Breast epithelium (tissue), 4 donors: ENCODE measurements at regions not wholly inside any gene's neighbourhood (a gene's known extent, or its start where the extent isn't known, plus 50 kb on each side); places are given as distances from the start of the nearest gene placed in this dataset.
"Not testable (repeated sequence)": the region's sequence is repeated elsewhere in the genome, so short reads cannot be mapped to it uniquely, and the experiment has no call there.

ENCODE experiments used
- DNase-seq, 2 donors: peaks; one replicate each; pipeline ENCODE4 v3.0.0-alpha.2; 2019; ENCODE audit warnings: low spot score in 2 of 2
- H3K27ac ChIP-seq, 2 donors: fragments of 200-600 bp; sonication (generic) in 1 of 2; one replicate each; pipeline ENCODE4 v1.5.1; 2016 to 2019; ENCODE audit warnings: mild to moderate bottlenecking in 1 of 2
- H3K27me3 ChIP-seq, 2 donors: fragments of 200-600 bp; sonication (generic) in 1 of 2; one replicate each; pipeline versions ENCODE4 v1.5.1 to v1.6.0; 2017 to 2019; ENCODE audit warnings: control low read depth in 1 of 2, mild to moderate bottlenecking in 1 of 2
- H3K36me3 ChIP-seq: fragments of 200-600 bp; one replicate; pipeline ENCODE4 v1.5.1; 2019
- H3K4me1 ChIP-seq, 2 donors: fragments of 200-600 bp; sonication (generic); one replicate each; pipeline ENCODE4 v1.5.1; 2016 to 2019; ENCODE audit warnings: control low read depth in 1 of 2
- H3K4me3 ChIP-seq, 3 donors: fragments of 200-600 bp; sonication (generic); 1 replicate in 2 of 3; 2 replicates in 1 of 3; pipeline ENCODE4 v1.5.1; 2016 to 2019; ENCODE audit warnings: mild to moderate bottlenecking in 3 of 3, moderate library complexity in 2 of 3
- H3K9me3 ChIP-seq, 2 donors: fragments of 200-600 bp; sonication (generic) in 1 of 2; one replicate each; pipeline ENCODE4 v1.5.1; 2016 to 2019; ENCODE audit warnings: control low read depth in 1 of 2
- CTCF ChIP-seq, 3 donors: fragments of 450-650 bp; IDR thresholded peaks; one replicate each; pipeline ENCODE4 v1.5.1; 2016 to 2017; ENCODE audit warnings: antibody characterized with exemption in 3 of 3, mild to moderate bottlenecking in 3 of 3, moderate library complexity in 3 of 3
- POLR2A ChIP-seq: fragments of 450-650 bp; IDR thresholded peaks from one replicate; pipeline ENCODE4 v1.6.1; 2016; ENCODE audit warnings: antibody characterized with exemption, mild to moderate bottlenecking, moderate library complexity
- POLR2AphosphoS5 ChIP-seq, 3 donors: sonication (generic); formaldehyde crosslinking; IDR thresholded peaks; one replicate each; pipeline ENCODE4 v1.6.1; 2017; ENCODE audit warnings: antibody characterized with exemption in 3 of 3
- intact Hi-C: fragments of 100-400 bp; cut with DNase I; formaldehyde crosslinking; loops from one replicate; pipeline ENCODE4 v1.15.1; 2023; ENCODE audit warnings: low total_unique reads

- TF ChIP-seq CTCF (IDR thresholded peaks at IDR 0.05) (no peak), POLR2AphosphoS5 (IDR thresholded peaks at IDR 0.05) (no peak), POLR2A (no peak)
- H3K27ac ChIP-seq: no peak overlapping the region
- H3K9me3 ChIP-seq: no peaks in the 10 kb centered on the region
- H3K4me1 ChIP-seq: no peaks in the 10 kb centered on the region
- H3K36me3 ChIP-seq: no peaks in the 10 kb centered on the region
- DNase-seq: no peak
- H3K27me3 ChIP-seq: no peaks in the 10 kb centered on the region
- H3K4me3 ChIP-seq: no peak overlapping the region
- intact Hi-C loops: no loop called here
These were observed 128.0 kb upstream of the CACUL1 start for GRCh38 chr10:118882741-118883140.

- TF ChIP-seq CTCF (IDR thresholded peaks at IDR 0.05) (no peak), POLR2AphosphoS5 (IDR thresholded peaks at IDR 0.05) (no peak), POLR2A (no peak)
- no peaks in the 10 kb centered on the region for H3K4me1 ChIP-seq
- no peak overlapping the region for H3K27ac ChIP-seq
- intact Hi-C loops: no loop called here
- H3K36me3 ChIP-seq: no peaks in the 10 kb centered on the region
- H3K9me3 ChIP-seq: peaks cover 0 to 5% of the 10 kb centered on the region in 2 donors
- no peaks in the 10 kb centered on the region for H3K27me3 ChIP-seq
- H3K4me3 ChIP-seq: no peak overlapping the region
- DNase-seq: no peak
These were observed 137.3 kb upstream of the NANOS1 start for GRCh38 chr10:118892255-118892654.

- H3K9me3 ChIP-seq, H3K4me1 ChIP-seq, H3K27ac ChIP-seq, H3K27me3 ChIP-seq, H3K4me3 ChIP-seq, intact Hi-C loops, H3K36me3 ChIP-seq, DNase-seq: not testable (repeated sequence)
These were observed 134.6 kb upstream of the NANOS1 start for GRCh38 chr10:118894891-118895290.

- intact Hi-C loops: no loop called here
- Histone ChIP-seq H3K36me3 (no peaks in the 10 kb centered on the region), H3K4me1 (no peaks in the 10 kb centered on the region), H3K27me3 (no peaks in the 10 kb centered on the region), H3K27ac (no peak overlapping the region), H3K9me3 (peaks cover 0 to 5% of the 10 kb centered on the region in 2 donors), H3K4me3 (no peak overlapping the region)
- DNase-seq: no peak
- TF ChIP-seq CTCF (IDR thresholded peaks at IDR 0.05) (no peak), POLR2A (no peak), POLR2AphosphoS5 (IDR thresholded peaks at IDR 0.05) (no peak)
These were observed 128.9 kb upstream of the NANOS1 start for GRCh38 chr10:118900617-118901016.

- intact Hi-C loops: no loop called here
- Histone ChIP-seq H3K36me3 (no peaks in the 10 kb centered on the region), H3K9me3 (peaks cover 0 to 5% of the 10 kb centered on the region in 2 donors), H3K27ac (no peak overlapping the region), H3K4me3 (no peak overlapping the region), H3K27me3 (no peaks in the 10 kb centered on the region), H3K4me1 (no peaks in the 10 kb centered on the region)
- DNase-seq: no peak
- TF ChIP-seq CTCF (IDR thresholded peaks at IDR 0.05) (no peak), POLR2A (no peak), POLR2AphosphoS5 (IDR thresholded peaks at IDR 0.05) (no peak)
These were observed 128.1 kb upstream of the NANOS1 start for GRCh38 chr10:118901380-118901779.

- TF ChIP-seq POLR2A (no peak), CTCF (IDR thresholded peaks at IDR 0.05) (no peak), POLR2AphosphoS5 (IDR thresholded peaks at IDR 0.05) (no peak)
- H3K4me1 ChIP-seq: no peaks in the 10 kb centered on the region
- no peaks in the 10 kb centered on the region for H3K27me3 ChIP-seq
- no peak overlapping the region for H3K27ac ChIP-seq
- DNase-seq: no peak
- no peak overlapping the region for H3K4me3 ChIP-seq
- peaks cover 0 to 5% of the 10 kb centered on the region in 2 donors for H3K9me3 ChIP-seq
- no peaks in the 10 kb centered on the region for H3K36me3 ChIP-seq
- intact Hi-C loops: no loop called here
These were observed 127.6 kb upstream of the NANOS1 start for GRCh38 chr10:118901906-118902305.

- H3K36me3 ChIP-seq, H3K9me3 ChIP-seq, H3K4me1 ChIP-seq, H3K4me3 ChIP-seq, DNase-seq, H3K27ac ChIP-seq, intact Hi-C loops, H3K27me3 ChIP-seq: not testable (repeated sequence)
These were observed 126.9 kb upstream of the NANOS1 start for GRCh38 chr10:118902656-118903055.
